Nucleus accumbens (tissue), 56 donors: ENCODE measurements at regions not wholly inside any gene's neighbourhood (a gene's known extent, or its start where the extent isn't known, plus 50 kb on each side); places are given as distances from the start of the nearest gene placed in this dataset.

Experiments used
- DNase-seq, 56 donors: peaks; one replicate each; lab custom pipeline; 2025; lab: John Stamatoyannopoulos, UW

DNA sequence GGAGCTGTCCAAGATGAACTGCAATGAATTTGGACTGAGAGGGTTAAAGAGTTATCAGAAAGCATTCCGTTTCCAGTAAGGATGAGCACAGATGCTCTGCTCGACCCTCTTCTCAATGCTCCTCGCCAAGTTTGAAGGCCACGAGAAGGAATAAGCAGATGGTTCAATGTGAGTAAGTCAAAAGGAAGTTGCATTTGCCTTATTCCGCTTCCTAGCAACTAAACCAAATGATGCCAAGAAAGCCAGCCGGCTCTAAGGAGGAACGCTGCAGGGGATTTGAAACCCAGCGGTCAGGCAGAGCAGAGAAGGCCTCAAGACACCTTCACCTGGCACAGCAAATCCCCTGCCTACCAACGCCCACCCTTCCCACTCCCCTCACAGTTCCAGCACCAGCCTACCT is 52.1 kb upstream of the CNEP1R1 start:
- no peak for DNase-seq
